Sciatic nerve (tissue), 2 donors: ENCODE measurements at regions not wholly inside any gene's neighbourhood (a gene's known extent, or its start where the extent isn't known, plus 50 kb on each side); places are given as distances from the start of the nearest gene placed in this dataset.
"Not testable (repeated sequence)": the region's sequence is repeated elsewhere in the genome, so short reads cannot be mapped to it uniquely, and the experiment has no call there.

Experiments used
- ATAC-seq: fragments of 200-7000 bp; cut with Tn5 transposase; one replicate; pipeline ENCODE4 v1.9.1; 2020; ENCODE audit warnings: mild to moderate bottlenecking, moderate library complexity
- DNase-seq: peaks from one replicate; pipeline ENCODE4 v3.0.0-alpha.2; 2020; ENCODE audit warnings: low spot score
- intact Hi-C: fragments of 100-400 bp; cut with DNase I; formaldehyde crosslinking; loops from one replicate; pipeline ENCODE4 v1.14.2; 2022
- donor health status: DM: no; HTN: no; CAD: no.
- donor health status: DM: no; HTN: no; CAD: no.

DNA sequence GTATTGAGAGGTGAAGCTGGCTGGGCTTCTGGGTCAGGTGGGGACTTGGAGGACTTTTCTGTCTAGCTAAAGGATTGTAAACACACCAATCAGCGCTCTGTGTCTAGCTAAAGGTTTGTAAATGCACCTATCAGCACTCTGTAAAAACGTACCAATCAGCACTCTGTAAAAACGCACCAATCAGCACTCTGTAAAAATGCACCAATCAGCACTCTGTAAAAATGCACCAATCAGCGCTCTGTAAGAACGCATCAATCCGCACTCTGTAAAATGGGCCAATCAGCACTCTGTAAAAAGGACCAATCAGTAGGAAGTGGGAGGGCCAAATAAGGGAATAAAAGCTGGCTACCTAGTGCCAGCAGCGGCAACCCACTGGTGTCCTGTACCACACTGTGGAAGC is 56.1 kb upstream of the ALG10 start:
- intact Hi-C loops, ATAC-seq, DNase-seq: not testable (repeated sequence)

DNA sequence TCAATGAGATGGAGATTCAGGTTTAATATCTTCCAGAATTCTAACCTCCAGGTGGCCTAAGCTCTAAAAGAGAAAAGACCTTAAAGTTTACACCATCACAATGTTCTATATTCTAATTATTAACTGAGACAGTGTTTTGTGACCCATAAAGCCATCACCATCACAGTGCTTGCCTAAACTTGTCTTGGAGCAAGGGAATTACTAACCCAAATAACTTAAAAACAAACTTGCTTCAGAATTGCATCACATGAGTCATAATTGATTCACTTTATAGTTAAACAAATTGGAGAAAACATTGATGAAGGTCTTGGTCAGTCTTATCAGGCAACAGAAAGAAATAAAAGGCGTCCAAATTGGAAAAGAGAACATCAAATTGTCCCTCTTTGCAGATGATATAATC is 54.5 kb upstream of the ALG10 start:
- ATAC-seq = no peak
- DNase-seq = no peak
- intact Hi-C loops = no loop called here
